ENCODE measurements at regions not wholly inside any gene's neighbourhood (a gene's known extent, or its start where the extent isn't known, plus 50 kb on each side); places are given as distances from the start of the nearest gene placed in this dataset.

DNA sequence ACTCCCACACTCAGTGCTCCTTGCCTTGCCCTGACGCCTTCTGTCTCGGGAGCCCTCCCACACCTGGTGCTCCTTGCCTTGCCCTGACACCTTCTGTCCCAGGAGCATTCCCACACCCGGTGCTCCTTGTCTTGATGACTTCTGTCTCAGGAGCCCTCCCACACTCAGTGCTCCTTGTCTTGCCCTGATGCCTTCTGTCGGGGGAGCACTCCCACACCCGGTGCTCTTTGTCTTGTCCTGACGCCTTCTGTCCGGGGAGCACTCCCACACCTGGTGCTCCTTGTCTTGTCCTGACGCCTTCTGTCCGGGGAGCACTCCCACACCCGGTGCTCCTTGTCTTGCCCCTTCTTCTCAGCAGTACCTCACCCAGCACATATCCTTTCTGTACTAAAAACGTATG is 207.2 kb upstream of the ADARB2 start:
- DNase-seq (ENCODE audit: extremely low read depth in 1 of 2, low read depth in 1 of 2), result no peak

DNA sequence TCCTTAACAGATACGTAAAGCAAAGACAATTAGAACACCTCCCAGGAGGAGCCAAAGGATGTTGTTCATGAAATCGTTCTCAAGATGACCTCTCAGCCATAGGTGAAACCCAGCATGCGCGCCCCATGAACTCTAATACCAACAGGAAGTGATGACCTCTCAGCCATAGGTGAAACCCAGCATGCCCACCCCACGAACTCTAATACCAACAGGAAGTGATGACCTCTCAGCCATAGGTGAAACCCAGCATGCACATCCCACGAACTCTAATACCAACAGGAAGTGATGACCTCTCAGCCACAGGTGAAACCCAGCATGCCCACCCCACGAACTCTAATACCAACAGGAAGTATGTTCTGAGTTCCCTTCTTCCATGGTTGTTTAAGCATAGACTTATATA is 205.2 kb upstream of the ADARB2 start:
- DNase-seq (ENCODE audit: extremely low read depth in 1 of 2, low read depth in 1 of 2), result no peak

DNA sequence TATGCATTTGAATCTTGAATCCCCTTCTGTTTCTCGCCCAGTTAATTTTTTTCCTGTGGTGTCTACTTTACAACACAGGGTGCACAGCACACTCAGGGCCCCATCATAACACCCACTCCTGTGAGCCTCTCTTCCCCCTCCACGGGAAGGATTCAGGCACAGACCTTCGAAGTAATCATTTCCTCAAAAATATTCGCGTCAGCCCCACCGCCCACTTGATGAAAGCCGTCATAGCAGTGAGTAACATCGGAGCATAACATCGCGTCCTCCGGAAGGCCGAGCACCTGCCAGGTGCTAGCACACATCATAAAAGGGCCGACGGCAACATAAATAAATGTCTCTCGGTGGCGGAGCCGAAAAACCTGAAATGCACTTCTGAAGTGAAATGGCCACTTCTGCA is 201.7 kb upstream of the ADARB2 start:
- peak; percentile 1 to 17 for DNase-seq (ENCODE audit: extremely low read depth in 1 of 2, low read depth in 1 of 2)

DNA sequence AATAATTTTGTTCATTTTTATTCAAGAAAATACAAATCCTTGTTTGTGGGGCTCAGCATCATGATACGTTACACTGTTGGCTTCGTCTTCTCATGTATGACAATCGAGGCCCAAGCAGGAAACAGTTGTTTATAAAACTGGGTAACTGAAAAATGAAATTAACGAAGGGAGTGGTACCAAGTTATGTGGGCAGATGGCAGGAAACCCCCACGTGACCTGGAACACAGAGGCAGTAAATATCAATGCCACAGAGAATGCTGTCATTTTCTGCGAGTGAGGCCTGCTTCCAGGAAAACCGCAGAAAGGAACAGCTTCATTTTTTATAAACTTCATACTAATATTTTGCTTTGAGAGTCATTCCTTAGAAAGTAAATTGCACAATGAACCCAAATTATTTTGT is 201.0 kb upstream of the ADARB2 start:
- peak in 1 of 2 donors; percentile 14 for DNase-seq (ENCODE audit: extremely low read depth in 1 of 2, low read depth in 1 of 2)

DNA sequence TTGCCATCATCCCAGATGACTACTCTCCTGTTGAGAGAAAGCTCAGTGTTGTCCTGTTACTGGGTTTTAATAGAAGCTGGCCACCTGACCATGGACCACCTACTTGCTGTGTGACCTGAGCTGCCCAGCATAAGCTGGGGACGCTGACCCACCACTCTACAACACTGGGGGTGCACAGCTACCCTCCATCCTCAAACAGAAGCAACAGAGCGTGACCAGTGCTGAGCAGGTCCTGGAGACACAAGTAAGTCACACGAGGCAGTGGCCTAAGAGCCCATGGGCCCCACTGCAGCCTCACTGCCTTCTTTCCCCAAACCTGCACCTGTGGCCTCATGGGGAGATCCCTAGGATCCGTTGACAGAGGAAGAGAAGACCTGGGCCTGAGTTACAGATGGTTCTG is 198.6 kb upstream of the ADARB2 start:
- no peak for DNase-seq (ENCODE audit: extremely low read depth in 1 of 2, low read depth in 1 of 2)

DNA sequence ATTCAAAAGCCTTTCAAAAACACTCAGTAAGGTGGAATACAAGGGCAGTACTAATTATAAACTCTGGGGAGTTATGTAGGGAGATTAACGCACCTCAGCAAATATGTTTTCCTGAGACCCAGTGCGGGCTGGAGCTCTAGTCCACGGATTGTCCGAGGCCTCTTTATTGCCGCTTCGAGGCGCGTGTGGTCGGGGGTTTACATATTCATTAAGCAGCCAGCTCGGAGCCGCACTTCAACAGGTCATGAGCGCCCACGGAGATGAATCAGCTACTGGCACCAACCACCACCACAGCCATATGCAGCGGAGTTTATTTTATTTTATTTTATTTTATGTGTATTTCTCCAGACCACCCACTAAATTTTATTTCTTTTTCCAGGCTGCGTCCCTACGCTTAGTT is 195.9 kb upstream of the ADARB2 start:
- DNase-seq (ENCODE audit: extremely low read depth in 1 of 2, low read depth in 1 of 2), result no peak

DNA sequence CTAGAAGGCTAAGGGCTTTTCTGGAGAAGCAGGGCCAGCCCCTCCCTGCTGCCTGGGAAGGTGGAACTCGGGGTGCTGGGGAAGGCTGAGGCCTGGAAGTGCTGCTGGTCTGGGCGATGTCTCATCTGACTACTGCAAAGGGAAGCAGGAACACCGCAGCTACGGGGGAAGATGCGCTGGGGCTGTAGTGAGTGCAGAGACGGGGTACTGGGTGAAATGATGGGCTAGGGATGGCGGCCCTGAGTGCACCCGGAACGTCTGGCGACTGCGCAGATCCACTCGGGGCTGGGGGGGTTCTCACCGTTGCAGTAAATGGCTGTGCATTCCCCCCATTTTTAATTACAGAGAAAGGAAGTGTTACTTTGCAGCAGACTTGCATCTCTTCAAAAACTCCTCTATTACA is 195.4 kb upstream of the ADARB2 start:
- no peak for DNase-seq (ENCODE audit: extremely low read depth in 1 of 2, low read depth in 1 of 2)

DNA sequence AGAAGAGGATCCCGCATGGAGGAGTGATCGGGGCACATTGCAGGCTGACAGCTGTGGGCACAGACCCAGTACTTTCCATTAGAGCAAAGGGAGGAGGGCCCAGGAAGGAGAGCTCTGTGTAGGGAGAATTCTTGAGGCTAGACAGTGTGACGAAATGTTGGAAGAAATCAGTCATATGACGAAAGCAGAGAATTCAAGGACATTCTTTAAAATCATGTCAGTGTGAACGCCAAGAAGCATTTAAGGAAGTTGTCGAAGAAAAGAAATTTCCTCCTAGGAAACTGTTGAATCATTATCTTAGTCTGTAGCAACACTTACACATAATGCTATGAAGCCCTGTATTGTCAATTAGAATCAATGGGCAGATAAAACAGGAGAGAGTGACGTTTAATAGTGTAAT is 191.3 kb upstream of the ADARB2 start:
- DNase-seq (ENCODE audit: extremely low read depth in 1 of 2, low read depth in 1 of 2), result no peak

DNA sequence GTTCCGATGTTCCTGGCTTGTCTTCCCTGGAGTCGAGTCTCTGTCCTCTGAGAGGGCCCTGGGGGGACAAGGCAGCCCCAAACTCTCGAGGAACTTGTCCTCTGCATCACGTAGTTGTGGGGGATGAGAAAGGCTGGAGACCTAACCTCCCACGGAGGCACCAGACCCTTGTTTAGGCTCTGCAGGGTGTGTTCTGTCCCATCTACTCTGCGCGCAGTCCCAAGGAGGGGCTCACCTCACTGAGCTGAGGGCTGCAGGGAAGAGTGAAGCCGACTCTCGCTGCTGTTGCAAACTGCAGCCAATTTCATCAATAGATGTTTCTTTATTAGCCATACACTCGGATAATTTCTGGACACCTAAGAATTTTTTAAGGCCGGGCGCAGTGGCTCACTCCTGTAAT is 186.7 kb upstream of the ADARB2 start:
- DNase-seq (ENCODE audit: extremely low read depth in 1 of 2, low read depth in 1 of 2), result no peak

DNA sequence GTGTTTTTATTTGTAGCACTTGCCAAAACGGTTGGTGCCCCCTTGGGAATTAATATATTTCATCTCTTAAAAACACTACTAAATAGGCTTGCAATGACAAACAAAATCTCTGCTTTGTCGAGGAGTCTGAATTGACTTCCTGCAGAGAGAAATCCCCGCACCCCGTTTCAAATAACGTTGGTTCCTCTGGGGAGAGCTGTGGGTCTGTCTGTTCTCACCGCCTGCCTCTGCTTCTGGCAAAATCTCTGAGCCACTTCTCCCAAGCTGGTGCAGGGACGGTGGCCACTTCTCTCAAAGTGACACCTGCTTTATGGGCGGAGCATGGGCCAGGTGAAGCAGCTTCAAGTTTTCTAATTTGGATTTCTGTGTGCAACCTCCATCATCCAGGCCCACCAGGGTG is 186.3 kb upstream of the ADARB2 start:
- no peak for DNase-seq (ENCODE audit: extremely low read depth in 1 of 2, low read depth in 1 of 2)

DNA sequence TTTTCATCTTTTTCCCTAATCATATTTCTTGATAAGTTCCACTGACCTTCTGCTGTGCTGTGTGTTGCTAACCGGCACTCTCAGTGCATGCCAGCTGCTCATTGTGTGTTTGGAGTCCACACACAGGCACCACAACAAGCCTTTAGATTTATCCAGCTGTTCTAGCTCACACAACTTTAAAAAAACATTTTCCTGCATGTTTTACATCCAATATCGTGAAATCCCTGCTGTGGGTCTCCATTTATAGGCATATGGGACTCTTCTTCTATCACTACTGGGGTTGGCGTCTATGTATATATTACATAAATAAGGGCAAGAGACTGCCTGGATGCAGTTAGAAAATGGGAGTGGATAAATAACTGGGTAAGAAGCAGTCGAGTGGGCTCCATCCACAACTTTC is 183.6 kb upstream of the ADARB2 start:
- no peak for DNase-seq (ENCODE audit: extremely low read depth in 1 of 2, low read depth in 1 of 2)

DNA sequence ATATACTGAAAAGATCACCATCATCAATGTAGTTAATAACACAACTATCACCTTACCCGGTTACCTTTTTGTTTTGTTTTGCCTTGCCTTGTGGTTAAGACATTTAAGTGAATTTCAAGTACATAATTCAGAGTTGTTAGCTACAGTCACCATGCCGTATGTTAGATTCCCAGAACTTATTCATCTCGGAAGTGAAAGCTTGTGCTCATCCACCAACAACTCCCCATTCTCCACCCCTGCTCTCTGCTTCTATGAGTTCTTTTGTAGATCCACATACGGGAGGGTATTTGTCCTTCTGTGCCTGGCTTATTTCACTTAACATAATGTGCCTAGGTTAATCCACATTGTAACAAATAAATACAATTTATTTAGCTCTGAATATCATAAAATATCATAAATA is 182.8 kb upstream of the ADARB2 start:
- no peak for DNase-seq (ENCODE audit: extremely low read depth in 1 of 2, low read depth in 1 of 2)

DNA sequence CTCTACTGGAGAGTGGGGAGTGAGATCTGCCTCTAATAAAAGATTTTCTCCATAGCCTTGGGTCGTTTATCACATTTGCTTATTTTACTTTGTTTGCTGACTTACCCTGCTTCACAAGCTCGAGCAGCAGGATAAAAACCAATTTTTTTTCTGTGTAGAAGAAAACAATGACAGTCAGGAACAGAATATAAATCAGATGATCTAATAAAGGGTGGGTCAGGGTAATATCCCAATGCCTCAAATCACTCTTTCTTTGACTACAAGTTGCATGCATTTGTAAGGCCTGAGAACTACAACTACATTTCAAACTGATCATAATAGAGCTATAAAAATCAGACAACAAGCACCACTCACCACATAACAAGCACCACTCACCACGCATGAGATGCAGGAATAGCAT is 174.4 kb upstream of the ADARB2 start:
- DNase-seq (ENCODE audit: extremely low read depth in 1 of 2, low read depth in 1 of 2), result no peak

DNA sequence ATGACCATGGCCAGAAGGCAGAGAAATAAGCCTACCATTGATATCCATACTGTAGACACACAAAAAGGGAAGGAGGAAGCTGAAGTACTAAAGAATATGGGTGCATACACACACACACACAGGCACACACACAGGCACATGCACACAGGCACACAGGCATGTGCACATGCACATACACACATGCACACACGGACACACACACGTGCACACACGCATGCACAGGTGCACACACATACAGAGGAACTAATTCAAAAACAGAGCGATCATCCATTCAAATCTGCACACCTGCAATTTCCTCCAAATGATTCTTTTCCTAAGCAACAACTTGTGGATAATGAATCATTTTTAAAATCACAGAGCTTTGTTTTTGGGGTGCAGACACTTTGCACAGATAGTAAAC is 166.7 kb upstream of the ADARB2 start:
- no peak for DNase-seq (ENCODE audit: extremely low read depth in 1 of 2, low read depth in 1 of 2)

DNA sequence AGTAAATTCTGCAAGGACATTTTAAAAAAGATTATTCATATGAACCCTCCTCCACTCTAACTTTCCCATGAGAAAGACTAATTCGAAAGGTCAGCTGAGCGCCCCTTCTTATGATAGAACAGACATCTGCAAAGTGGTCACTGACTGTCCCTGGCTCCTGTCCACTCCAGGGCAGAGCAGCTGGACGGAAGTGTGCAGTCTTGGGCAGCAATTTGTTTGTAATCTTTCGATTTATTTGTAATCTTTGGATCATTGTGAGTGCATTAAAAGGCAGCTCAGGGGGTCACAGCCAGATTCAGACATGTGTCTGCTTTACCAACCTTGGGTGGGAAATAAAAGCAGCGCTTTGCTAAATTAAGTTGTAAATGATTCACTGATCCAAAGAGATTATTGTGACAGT is 158.8 kb upstream of the ADARB2 start:
- no peak for DNase-seq (ENCODE audit: extremely low read depth in 1 of 2, low read depth in 1 of 2)

DNA sequence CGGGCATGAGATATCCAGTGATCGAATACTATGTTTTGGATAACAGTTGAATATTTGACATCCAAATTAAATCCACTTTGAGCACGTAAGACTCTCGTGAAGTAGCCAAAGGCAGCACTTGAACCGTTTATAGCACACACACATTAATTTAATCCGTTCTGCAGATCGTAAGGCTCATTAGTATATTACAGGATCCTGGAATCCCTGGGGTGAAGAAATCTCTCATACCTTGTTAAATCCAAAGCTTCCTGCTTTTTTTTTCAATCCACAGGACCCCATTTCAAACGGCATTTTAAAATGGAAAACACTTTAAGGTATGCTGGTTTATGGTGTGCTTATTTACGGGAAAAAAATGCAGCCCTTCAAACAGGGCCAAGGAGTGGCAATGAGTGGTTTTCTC is 158.4 kb upstream of the ADARB2 start:
- DNase-seq (ENCODE audit: extremely low read depth in 1 of 2, low read depth in 1 of 2), result no peak

DNA sequence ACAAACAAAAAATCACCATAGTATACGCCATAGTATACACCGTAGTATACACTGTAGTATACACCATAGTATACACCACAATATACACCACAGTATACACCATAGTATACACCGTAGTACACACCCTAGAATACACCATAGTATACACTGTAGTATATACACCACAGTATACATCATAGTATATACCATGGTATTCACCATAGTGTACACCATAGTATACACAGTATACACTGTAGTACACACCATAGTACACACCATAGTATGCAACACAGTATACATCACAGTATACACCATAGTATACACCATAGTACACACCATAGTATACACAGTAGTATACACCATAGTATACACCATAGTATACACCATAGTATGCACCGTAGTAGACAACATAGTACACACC is 157.6 kb upstream of the ADARB2 start:
- DNase-seq (ENCODE audit: extremely low read depth in 1 of 2, low read depth in 1 of 2), result no peak

DNA sequence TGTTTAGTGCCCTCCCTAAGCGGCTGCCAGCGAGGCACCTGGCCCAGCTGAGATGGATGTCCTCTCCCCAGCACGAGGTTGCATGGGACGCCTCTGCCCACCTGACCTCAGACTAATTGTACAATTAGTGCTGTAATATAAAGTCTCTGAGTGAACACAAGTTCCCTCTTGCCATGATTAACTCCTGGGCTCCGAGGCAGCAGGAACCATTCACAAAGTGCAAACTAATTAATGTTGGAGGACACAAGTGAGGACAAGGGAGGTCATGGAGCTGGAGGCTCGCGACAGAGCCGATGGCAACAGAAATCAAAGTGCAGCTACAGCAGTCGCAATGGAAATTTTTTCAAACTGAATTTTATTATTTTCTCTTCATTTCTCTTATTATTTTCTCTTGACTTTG is 156.6 kb upstream of the ADARB2 start:
- no peak for DNase-seq (ENCODE audit: extremely low read depth in 1 of 2, low read depth in 1 of 2)

DNA sequence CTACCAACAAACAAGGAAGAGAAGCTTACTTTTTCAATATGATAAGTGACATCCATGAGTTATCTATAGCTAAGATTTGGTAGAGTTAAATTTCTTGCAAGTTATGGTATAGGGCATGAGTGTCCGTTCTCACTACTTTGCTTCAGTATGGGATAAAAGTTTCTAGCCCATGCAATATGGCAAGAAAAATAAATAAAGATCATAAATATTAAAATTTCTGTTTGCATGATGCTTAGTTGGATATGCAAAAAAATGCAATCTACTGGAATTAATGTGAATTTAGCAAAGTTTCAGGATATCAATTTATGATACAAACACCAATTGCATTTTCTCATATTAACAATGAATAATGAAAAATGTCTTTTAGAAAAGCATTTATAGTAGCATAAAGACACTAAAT is 148.7 kb upstream of the ADARB2 start:
- DNase-seq (ENCODE audit: extremely low read depth in 1 of 2, low read depth in 1 of 2), result no peak

DNA sequence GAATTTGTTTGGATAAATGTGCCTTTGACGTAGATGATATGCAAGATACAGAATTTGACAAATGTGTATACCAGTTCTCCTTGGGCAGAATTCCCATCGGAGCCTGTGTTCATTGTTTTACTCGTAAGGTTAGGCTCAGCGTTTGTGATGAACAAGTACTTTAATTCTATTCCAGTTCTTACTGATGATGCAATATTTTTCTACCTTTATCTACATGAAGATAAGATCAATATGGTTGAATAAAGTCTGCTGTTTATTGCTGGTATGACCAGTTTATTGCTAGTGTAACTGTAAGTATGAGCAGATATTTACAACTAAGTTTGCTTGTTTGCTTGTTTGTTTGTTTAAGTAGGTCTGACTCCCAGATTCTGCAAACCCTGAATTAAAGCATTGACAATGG is 145.4 kb upstream of the ADARB2 start:
- DNase-seq (ENCODE audit: extremely low read depth in 1 of 2, low read depth in 1 of 2), result no peak

DNA sequence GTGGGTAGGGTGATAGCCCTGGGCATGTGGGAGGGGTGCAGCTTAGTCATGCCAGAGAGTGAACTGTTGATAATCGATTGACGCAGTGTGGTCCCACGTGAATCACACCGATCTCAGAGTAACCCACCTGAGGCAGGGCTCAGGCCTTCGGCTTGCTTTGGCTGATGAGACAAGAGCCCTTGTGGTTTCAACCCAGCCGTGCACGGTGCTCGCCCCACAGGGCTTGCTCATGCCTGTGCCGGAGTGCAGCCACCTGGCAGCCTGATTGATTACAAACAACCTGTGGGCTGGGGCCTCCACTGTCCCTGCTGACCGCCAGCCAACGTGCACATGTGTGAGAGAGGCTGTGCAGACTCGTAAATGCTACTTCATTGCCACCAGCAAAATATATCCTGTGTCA is 144.9 kb upstream of the ADARB2 start:
- no peak for DNase-seq (ENCODE audit: extremely low read depth in 1 of 2, low read depth in 1 of 2)

DNA sequence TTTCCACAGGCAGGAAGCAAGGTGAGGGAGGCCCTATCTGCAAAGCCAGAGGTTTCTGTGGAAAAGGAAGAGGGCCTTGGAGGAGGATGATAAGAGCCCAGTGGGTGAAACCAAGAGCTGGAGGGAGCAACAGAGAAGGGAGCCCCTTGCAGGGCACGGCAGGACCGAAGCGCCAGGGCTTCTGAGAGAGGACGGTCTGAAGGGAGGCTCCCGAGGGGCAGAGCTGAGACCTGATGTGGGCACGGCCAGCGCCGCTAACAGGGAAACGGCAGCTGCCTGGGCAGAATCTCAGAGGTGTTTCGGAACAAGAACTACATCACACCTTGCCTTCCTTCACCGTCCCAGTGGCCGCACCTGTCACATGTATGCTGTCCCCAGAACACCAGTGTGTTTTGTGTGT is 144.3 kb upstream of the ADARB2 start:
- DNase-seq (ENCODE audit: extremely low read depth in 1 of 2, low read depth in 1 of 2), result no peak

DNA sequence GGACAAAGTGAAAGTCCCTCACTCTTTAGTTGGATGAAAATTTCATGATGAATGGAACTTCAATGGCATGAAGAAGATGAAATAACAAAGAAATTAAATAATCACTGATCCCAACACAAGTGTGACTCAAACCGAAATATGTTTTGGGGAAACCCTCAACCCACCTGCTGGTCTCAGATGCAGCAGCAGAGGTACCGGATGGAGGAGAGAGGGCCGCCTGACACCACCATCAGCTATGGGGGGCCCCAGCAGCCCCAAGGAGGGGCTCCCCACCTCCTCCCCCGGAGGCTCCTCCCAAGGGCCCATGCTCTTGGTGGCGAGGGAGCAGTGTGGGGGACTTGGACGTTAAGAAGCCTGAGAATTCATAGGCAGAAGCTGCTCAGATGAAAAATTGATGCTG is 137.2 kb upstream of the ADARB2 start:
- no peak for DNase-seq (ENCODE audit: extremely low read depth in 1 of 2, low read depth in 1 of 2)

DNA sequence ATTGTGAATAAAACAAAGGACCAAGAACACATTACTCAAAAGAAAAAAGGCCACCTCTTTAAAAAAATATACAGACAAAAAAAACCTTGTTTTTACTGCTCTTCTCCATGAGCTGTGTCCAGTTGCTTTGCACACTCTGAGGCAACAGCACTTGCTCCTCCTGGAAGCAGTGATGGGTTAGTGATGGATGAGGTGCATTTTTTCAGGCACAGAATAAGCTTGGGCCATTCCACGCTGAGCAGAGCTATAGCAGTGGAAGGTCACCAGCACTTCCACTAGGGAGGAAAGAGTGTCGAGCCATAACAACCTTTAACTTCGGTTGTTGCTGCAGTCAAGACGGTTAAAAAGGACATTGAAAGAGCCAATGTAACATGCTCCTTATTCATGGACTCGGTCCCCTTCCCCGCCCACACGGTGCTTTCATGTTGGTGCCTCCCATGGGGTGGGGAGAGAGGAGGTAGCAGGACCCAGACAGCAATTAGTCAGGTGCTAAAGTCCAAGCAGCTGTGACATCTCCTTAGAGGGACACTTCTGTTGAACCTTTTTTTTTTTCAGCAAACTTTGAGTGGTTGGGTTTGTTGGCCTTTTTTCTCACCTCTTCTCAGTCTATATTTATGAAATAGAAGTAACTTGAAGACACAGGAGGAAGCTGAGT is 136.5 kb upstream of the ADARB2 start:
- no peak for DNase-seq (ENCODE audit: extremely low read depth in 1 of 2, low read depth in 1 of 2)

Data from activated CD8-positive, alpha-beta memory T cell treated with anti-CD3 and anti-CD28 coated beads for 1 hour (primary cell).